ENCODE measurements at regions not wholly inside any gene's neighbourhood (a gene's known extent, or its start where the extent isn't known, plus 50 kb on each side); places are given as distances from the start of the nearest gene placed in this dataset.
A peak's percentile ranks its signal among the peaks of the same experiment; 100 is the strongest.

DNA sequence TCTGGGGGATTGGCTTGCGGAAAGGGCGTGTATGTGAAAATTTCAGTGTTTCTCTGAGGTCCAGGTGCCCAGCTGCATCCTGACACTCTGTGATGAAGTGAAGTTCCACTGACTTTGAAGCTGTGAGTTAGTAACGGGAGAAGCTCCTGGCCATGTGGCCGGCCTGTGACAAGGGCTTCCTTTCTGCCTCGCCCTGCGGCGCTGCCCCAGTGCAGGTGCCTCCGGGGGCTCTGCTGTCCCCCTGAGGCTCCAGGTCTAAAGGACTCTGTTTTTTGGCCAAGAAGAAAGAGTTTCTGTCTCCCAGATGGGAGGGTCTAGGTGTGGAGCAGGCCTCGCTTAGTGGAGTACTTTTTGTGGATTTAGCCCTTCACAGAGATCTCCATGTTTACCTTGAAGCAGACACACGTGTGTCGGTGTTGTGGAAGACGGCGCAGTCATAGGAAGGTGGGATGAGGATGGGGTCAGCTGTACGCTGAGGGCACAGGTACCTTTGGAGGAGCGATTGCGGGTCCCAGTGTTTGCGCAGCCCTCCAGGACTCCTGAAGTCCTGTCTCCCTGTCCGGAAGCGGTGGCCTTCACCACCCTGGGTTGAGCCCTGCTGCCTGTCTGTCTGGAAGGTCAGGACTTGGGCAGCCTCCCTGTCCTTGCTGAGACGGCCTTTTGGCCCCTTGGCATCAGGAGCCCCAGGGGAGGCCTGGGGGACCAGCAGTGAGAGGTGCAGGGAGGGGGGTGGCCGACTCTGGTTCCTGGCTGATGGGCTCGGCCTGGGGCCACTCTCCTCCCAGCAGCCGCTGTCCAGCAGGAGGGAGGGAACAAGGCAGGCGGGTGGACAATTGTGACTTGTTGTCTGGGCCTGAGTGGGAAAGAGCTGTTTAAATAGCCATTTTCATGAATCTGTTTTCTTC is 1249.3 kb downstream of the BRD1 start:
- no peak for DNase-seq (ENCODE audit: low read depth in 4 of 4, low spot score in 2 of 4)

DNA sequence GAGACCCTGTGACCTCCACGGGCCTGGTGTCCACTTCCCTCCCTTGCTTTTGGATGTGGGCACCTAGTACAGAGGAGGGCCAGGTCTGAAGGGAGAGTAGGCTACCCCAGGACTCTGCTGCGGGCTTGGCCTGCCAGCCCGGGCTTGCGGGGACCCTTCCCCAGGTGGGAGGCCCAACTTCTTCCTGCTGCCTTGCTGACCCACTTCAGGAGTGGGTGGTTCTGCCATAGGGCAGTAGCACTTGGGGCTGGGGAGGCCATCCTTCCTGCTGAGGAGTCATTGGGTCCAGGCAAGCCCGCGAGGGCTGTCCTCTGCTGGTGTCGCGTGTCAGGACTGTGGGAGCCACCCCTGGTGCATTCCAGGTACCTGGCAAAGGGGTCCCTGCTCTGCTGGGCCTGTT is 1250.0 kb downstream of the BRD1 start:
- DNase-seq (ENCODE audit: low read depth in 4 of 4, low spot score in 2 of 4), result no peak

GRCh38 chr22:48577014-48577690 is 1250.5 kb downstream of the BRD1 start:
- no peak for DNase-seq (ENCODE audit: low read depth in 4 of 4, low spot score in 2 of 4)

- DNase-seq (ENCODE audit: low read depth in 4 of 4, low spot score in 2 of 4), result peak in 2 of 4 donors; percentile 34 to 37
Observed at GRCh38 chr22:48576333-48577013, 1251.2 kb downstream of the BRD1 start.

DNA sequence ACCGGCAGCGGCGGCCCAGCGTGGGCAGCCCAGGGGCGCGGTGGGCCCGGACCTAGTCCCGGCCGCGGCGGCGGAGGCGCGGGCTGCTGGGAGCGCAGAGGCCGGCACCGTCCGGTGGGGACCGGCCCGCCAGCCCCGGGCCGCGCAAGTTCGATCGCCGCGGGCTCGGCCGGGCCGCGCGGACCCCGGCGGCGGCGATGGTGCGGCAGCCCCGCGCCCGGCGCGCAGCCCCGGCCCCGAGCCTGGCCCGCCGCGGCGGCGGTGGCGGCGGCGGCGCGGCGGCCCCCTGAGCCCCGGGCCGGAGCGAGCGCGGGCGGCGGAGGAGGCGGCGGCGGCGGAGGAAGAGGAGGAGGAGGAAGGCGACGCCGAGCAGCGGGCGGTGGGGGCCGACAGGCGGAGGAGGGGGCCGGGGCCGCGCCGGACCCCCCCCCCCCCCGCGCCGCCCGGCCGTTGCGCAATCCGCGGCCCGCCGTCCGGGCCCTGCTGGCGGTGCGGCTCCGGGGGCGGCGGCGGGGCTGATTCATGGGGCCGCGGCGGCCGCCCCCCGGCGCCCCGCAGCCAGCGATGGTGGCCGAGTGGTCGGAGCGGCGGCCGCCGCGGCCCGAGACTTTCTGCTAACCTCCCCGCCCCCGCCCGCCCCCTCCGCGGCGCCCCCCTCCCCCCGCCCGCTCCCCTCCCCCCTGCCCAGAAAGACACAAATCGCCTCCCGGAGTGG is 1251.9 kb downstream of the BRD1 start:
- no peak for DNase-seq (ENCODE audit: low read depth in 4 of 4, low spot score in 2 of 4)

- DNase-seq (ENCODE audit: low read depth in 4 of 4, low spot score in 2 of 4), result peak in 2 of 4 donors; percentile 32 to 53
Observed at GRCh38 chr22:48574776-48575617, 1252.7 kb downstream of the BRD1 start.

DNA sequence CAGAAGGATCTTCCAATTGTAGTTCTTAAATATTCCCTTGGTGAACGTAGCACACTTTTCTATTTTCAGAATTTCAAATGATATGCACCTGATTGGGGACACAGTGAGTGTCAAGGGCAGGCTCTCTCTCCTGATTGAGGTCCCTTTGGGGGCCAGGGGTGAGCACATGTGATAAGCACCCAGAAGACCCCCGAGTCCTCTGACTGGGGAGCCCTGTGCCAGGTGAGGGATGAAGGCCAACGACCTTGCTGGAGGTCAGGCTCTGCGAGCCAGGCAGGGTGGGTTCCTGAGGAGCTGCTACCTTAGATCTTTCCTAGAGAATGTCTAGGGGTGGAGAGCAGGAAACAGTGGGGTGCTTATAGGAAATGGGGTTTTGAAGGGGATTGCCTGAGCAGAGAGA is 1253.9 kb downstream of the BRD1 start:
- DNase-seq (ENCODE audit: low read depth in 4 of 4, low spot score in 2 of 4), result no peak

- DNase-seq (ENCODE audit: low read depth in 4 of 4, low spot score in 2 of 4), result no peak
Observed at GRCh38 chr22:48572951-48573350, 1254.7 kb downstream of the BRD1 start.

- no peak for DNase-seq (ENCODE audit: low read depth in 4 of 4, low spot score in 2 of 4)
Observed at GRCh38 chr22:48570912-48571311, 1256.8 kb downstream of the BRD1 start.

GRCh38 chr22:48569476-48570233 is 1258.0 kb downstream of the BRD1 start:
- DNase-seq (ENCODE audit: low read depth in 4 of 4, low spot score in 2 of 4), result no peak

GRCh38 chr22:48568736-48569330 is 1258.8 kb downstream of the BRD1 start:
- no peak for DNase-seq (ENCODE audit: low read depth in 4 of 4, low spot score in 2 of 4)

DNA sequence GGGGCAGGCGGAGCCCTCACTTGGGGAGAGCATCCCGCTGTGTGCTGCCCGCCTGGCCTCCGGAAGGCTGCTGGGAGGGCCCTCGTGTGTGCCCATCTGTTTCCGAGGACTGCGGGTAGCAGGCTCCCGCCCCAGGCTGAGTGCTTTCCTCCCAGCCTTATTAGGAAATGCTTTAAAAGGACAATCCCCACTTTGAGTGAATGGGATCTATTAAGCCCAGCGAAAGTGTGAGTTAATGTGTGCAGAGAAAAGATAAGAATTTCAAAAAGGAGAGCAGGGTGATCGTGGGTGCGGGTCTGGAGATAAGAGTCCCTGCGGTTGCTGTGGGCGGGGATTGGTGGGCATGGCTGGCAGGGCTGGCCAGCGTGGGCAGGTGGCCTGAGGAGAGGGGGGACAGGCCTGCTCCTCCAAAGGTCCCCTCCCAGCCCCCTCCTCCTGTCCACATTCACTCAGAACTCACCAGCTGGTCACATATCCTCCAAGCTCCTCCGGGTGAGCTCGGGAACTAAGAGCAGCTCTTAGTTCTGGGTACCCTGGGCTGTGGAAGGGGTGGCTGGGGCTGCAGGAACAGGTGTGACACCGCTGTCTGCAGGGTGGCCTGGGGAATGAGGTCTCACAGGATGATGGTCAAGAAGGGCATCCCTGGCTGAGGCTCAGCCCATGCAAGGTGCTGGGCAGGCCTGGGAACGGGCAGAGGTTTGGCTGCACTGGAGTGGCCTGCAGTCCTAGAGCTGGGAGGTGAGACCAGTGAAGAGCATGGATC is 1260.3 kb downstream of the BRD1 start:
- no peak for DNase-seq (ENCODE audit: low read depth in 4 of 4, low spot score in 2 of 4)

- DNase-seq (ENCODE audit: low read depth in 4 of 4, low spot score in 2 of 4), result no peak
Observed at GRCh38 chr22:48566741-48567140, 1260.9 kb downstream of the BRD1 start.

DNA sequence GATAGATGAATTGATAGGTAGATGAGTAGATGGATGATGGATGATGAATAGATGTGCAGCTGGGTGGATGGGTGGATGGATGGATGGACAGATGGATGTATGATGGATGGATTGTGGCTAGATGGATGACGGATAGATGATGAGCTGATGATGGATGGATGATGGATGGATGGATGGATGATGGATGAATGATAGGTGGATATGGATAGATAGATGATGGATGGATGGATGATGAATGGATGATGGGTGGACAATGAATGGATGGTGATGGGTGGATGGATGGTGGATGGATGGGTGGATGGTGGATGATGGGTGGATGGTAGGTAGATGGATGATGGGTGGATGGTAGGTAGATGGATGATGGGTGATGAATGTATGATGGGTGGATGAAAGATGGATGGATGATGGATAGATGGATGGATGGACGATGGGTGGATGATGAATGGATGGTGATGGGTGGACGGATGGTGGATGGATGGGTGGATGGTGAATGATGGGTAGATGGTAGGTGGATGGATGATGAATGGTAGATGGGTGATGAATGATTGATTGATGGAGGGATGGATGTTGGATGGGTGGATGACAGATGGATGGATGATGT is 1261.7 kb downstream of the BRD1 start:
- no peak for DNase-seq (ENCODE audit: low read depth in 4 of 4, low spot score in 2 of 4)

GRCh38 chr22:48564995-48565394 is 1262.7 kb downstream of the BRD1 start:
- no peak for DNase-seq (ENCODE audit: low read depth in 4 of 4, low spot score in 2 of 4)

DNA sequence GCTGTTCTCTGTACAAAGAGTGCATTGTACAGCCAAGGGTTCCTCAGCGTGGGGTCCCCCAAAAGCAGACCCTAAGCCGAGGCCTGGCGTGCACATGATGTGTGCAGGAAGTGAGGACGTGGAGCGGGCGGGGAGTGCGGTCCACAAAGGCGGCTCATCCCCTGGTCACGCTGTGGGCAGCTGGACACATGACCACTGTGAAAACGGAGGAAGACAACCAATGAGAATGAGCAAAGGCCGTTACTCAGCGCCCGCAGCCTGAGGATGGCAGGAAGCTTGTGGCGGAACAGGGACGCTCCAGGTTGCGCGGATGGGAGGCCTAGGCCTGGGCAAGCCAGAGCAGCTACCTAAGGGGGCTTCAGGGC is 1263.7 kb downstream of the BRD1 start:
- DNase-seq (ENCODE audit: low read depth in 4 of 4, low spot score in 2 of 4), result no peak

DNA sequence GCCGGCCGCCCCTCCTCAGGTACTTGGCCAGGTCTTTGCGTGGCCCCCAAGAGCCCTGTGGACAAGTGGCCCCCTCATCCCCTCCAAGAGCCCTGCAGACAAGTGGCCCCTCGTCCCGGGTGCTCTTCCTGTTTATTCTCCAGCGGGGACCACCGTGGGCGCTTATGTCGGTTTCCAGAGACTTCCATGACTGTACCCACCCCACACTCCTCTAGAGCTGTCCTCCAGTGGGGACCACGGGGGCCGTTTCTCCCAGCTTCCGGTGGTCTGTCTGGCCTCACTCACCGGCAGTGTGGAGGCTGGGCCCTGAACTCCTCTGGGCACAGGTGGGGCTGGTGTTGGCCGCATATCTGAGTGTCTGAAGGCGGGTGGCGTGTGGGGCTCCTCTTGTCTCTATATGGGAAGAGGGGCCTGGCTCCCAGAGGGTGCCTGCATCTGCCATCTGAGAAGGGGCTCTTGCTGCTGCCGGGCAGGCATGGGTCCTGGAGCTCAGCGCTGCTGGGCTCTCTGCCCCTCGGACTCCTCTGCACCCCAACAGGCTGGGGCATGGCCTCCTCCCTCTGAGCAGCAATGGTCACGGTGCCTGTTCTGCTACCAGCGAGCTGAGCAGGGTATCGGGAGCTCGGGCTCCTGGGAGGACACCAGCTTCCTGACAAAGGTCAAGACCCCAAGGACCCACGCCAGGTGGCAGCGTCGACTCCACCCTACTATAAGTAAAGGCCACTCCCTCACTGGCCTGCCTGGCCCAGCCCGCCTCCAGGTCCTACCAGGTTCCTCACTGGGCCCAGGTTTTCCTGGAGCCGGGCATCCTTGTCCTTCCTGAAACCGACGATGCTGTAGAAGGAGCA is 1264.3 kb downstream of the BRD1 start:
- no peak for DNase-seq (ENCODE audit: low read depth in 4 of 4, low spot score in 2 of 4)

All from left renal cortex interstitium (tissue), 4 donors.